ENCODE measurements at regions not wholly inside any gene's neighbourhood (a gene's known extent, or its start where the extent isn't known, plus 50 kb on each side); places are given as distances from the start of the nearest gene placed in this dataset.
A peak's percentile ranks its signal among the peaks of the same experiment; 100 is the strongest.

- no peak for DNase-seq (ENCODE audit: low spot score)
Measured at GRCh38 chr2:234438305-234438977, 58.4 kb downstream of the ARL4C start.

- no peak for DNase-seq (ENCODE audit: low spot score)
Measured at GRCh38 chr2:234437642-234438304, 59.1 kb downstream of the ARL4C start.

- DNase-seq (ENCODE audit: low spot score) = no peak
Measured at GRCh38 chr2:234436482-234436837, 60.4 kb downstream of the ARL4C start.

GRCh38 chr2:234435836-234436481 lies 60.9 kb downstream of the ARL4C start:
- DNase-seq (ENCODE audit: low spot score) = no peak

- DNase-seq (ENCODE audit: low spot score) = no peak
Measured at GRCh38 chr2:234433201-234433600, 63.7 kb downstream of the ARL4C start.

- no peak for DNase-seq (ENCODE audit: low spot score)
Measured at GRCh38 chr2:234430871-234431270, 66.0 kb downstream of the ARL4C start.

GRCh38 chr2:234429265-234429664 lies 67.6 kb downstream of the ARL4C start:
- DNase-seq (ENCODE audit: low spot score) = no peak

GRCh38 chr2:234427081-234428061 lies 69.5 kb downstream of the ARL4C start:
- DNase-seq (ENCODE audit: low spot score) = no peak

- no peak for DNase-seq (ENCODE audit: low spot score)
Measured at GRCh38 chr2:234426616-234427015, 70.3 kb downstream of the ARL4C start.

GRCh38 chr2:234425639-234426603 lies 71.0 kb downstream of the ARL4C start:
- peak; percentile 81 for DNase-seq (ENCODE audit: low spot score)

- DNase-seq (ENCODE audit: low spot score) = no peak
Measured at GRCh38 chr2:234423884-234424283, 73.0 kb downstream of the ARL4C start.

GRCh38 chr2:234422981-234423431 lies 73.9 kb downstream of the ARL4C start:
- DNase-seq (ENCODE audit: low spot score) = peak; percentile 70

- no peak for DNase-seq (ENCODE audit: low spot score)
Measured at GRCh38 chr2:234422273-234422732, 74.6 kb downstream of the ARL4C start.

- DNase-seq (ENCODE audit: low spot score) = no peak
Measured at GRCh38 chr2:234420408-234420807, 76.5 kb downstream of the ARL4C start.

GRCh38 chr2:234419726-234420125 lies 77.2 kb downstream of the ARL4C start:
- no peak for DNase-seq (ENCODE audit: low spot score)

GRCh38 chr2:234415706-234416105 lies 81.2 kb downstream of the ARL4C start:
- no peak for DNase-seq (ENCODE audit: low spot score)

GRCh38 chr2:234414596-234414995 lies 82.3 kb downstream of the ARL4C start:
- no peak for DNase-seq (ENCODE audit: low spot score)

- no peak for DNase-seq (ENCODE audit: low spot score)
Measured at GRCh38 chr2:234412726-234413125, 84.2 kb downstream of the ARL4C start.

GRCh38 chr2:234411793-234412192 lies 85.1 kb downstream of the ARL4C start:
- DNase-seq (ENCODE audit: low spot score) = no peak

GRCh38 chr2:234410526-234410925 lies 86.4 kb downstream of the ARL4C start:
- DNase-seq (ENCODE audit: low spot score) = no peak

- no peak for DNase-seq (ENCODE audit: low spot score)
Measured at GRCh38 chr2:234409590-234409989, 87.3 kb downstream of the ARL4C start.
